M059J (cell line): ENCODE measurements at regions not wholly inside any gene's neighbourhood (a gene's known extent, or its start where the extent isn't known, plus 50 kb on each side); places are given as distances from the start of the nearest gene placed in this dataset.
"Not testable (repeated sequence)": the region's sequence is repeated elsewhere in the genome, so short reads cannot be mapped to it uniquely, and the experiment has no call there.

Experiments
- DNase-seq: peaks from one replicate; pipeline ENCODE4 v3.0.0-alpha.2; 2012; ENCODE audit warnings: low read depth

GRCh38 chr18:57881818-57882413, 78.8 kb upstream of the ATP8B1 start:
- peak; percentile 81 for DNase-seq

GRCh38 chr18:57879924-57880323, 76.8 kb upstream of the ATP8B1 start:
- not testable (repeated sequence) for DNase-seq

GRCh38 chr18:57869221-57869620, 66.1 kb upstream of the ATP8B1 start:
- peak; percentile 33 for DNase-seq

GRCh38 chr18:57866355-57866754, 63.2 kb upstream of the ATP8B1 start:
- no peak for DNase-seq

- peak; percentile 26 for DNase-seq
These were observed 61.6 kb upstream of the ATP8B1 start for GRCh38 chr18:57864615-57865121.

- DNase-seq: peak; percentile 81
These were observed 60.6 kb upstream of the ATP8B1 start for GRCh38 chr18:57863706-57864105.

- DNase-seq: peak; percentile 36
These were observed 56.2 kb upstream of the ATP8B1 start for GRCh38 chr18:57859314-57859713.

GRCh38 chr18:57856557-57857280, 53.6 kb upstream of the ATP8B1 start:
- DNase-seq: no peak

GRCh38 chr18:57856128-57856527, 53.0 kb upstream of the ATP8B1 start:
- no peak for DNase-seq

GRCh38 chr18:57855551-57855950, 52.4 kb upstream of the ATP8B1 start:
- DNase-seq: no peak

GRCh38 chr18:57854726-57855125, 51.6 kb upstream of the ATP8B1 start:
- no peak for DNase-seq

GRCh38 chr18:57853864-57854263, 50.7 kb upstream of the ATP8B1 start:
- no peak for DNase-seq

- no peak for DNase-seq
These were observed 50.0 kb upstream of the ATP8B1 start for GRCh38 chr18:57853133-57853532.
